ENCODE measurements at regions not wholly inside any gene's neighbourhood (a gene's known extent, or its start where the extent isn't known, plus 50 kb on each side); places are given as distances from the start of the nearest gene placed in this dataset.

- DNase-seq (ENCODE audit: low spot score) = no peak
These were observed 2012.0 kb upstream of the LRRTM1 start for GRCh38 chr2:82316586-82316985.

- no peak for DNase-seq (ENCODE audit: low spot score)
These were observed 2010.4 kb upstream of the LRRTM1 start for GRCh38 chr2:82314836-82315472.

GRCh38 chr2:82307511-82307910, 2003.0 kb upstream of the LRRTM1 start:
- no peak for DNase-seq (ENCODE audit: low spot score)

GRCh38 chr2:82301506-82301905, 1997.0 kb upstream of the LRRTM1 start:
- DNase-seq (ENCODE audit: low spot score) = no peak

- no peak for DNase-seq (ENCODE audit: low spot score)
These were observed 1984.9 kb upstream of the LRRTM1 start for GRCh38 chr2:82289446-82289845.

GRCh38 chr2:82283075-82283474, 1978.5 kb upstream of the LRRTM1 start:
- DNase-seq (ENCODE audit: low spot score) = no peak

- peak; percentile 58 for DNase-seq (ENCODE audit: low spot score)
These were observed 1977.7 kb upstream of the LRRTM1 start for GRCh38 chr2:82282111-82282882.

GRCh38 chr2:82279367-82279766, 1974.8 kb upstream of the LRRTM1 start:
- DNase-seq (ENCODE audit: low spot score) = no peak

- DNase-seq (ENCODE audit: low spot score) = no peak
These were observed 1973.9 kb upstream of the LRRTM1 start for GRCh38 chr2:82278416-82278815.

- DNase-seq (ENCODE audit: low spot score) = no peak
These were observed 1971.0 kb upstream of the LRRTM1 start for GRCh38 chr2:82275599-82275998.

GRCh38 chr2:82268446-82268845, 1963.9 kb upstream of the LRRTM1 start:
- DNase-seq (ENCODE audit: low spot score) = no peak

- DNase-seq (ENCODE audit: low spot score) = no peak
These were observed 1956.0 kb upstream of the LRRTM1 start for GRCh38 chr2:82260521-82260920.

- DNase-seq (ENCODE audit: low spot score) = no peak
These were observed 1955.0 kb upstream of the LRRTM1 start for GRCh38 chr2:82259551-82259950.

- DNase-seq (ENCODE audit: low spot score) = no peak
These were observed 1953.4 kb upstream of the LRRTM1 start for GRCh38 chr2:82257796-82258555.

GRCh38 chr2:82256983-82257632, 1952.6 kb upstream of the LRRTM1 start:
- DNase-seq (ENCODE audit: low spot score) = no peak

GRCh38 chr2:82256288-82256687, 1951.7 kb upstream of the LRRTM1 start:
- no peak for DNase-seq (ENCODE audit: low spot score)

GRCh38 chr2:82254728-82255127, 1950.2 kb upstream of the LRRTM1 start:
- DNase-seq (ENCODE audit: low spot score) = no peak

- DNase-seq (ENCODE audit: low spot score) = no peak
These were observed 1941.7 kb upstream of the LRRTM1 start for GRCh38 chr2:82246220-82246775.

- no peak for DNase-seq (ENCODE audit: low spot score)
These were observed 1934.6 kb upstream of the LRRTM1 start for GRCh38 chr2:82239176-82239575.

- no peak for DNase-seq (ENCODE audit: low spot score)
These were observed 1933.6 kb upstream of the LRRTM1 start for GRCh38 chr2:82237994-82238662.

- DNase-seq (ENCODE audit: low spot score) = no peak
These were observed 1929.8 kb upstream of the LRRTM1 start for GRCh38 chr2:82234283-82234874.

All from ecto neural progenitor cell (in vitro differentiated cells).